Fibroblast of skin of back (primary cell): ENCODE measurements at regions not wholly inside any gene's neighbourhood (a gene's known extent, or its start where the extent isn't known, plus 50 kb on each side); places are given as distances from the start of the nearest gene placed in this dataset.

Experiments used
- DNase-seq: peaks from one replicate; pipeline ENCODE4 v3.0.0-alpha.2; 2013

DNA sequence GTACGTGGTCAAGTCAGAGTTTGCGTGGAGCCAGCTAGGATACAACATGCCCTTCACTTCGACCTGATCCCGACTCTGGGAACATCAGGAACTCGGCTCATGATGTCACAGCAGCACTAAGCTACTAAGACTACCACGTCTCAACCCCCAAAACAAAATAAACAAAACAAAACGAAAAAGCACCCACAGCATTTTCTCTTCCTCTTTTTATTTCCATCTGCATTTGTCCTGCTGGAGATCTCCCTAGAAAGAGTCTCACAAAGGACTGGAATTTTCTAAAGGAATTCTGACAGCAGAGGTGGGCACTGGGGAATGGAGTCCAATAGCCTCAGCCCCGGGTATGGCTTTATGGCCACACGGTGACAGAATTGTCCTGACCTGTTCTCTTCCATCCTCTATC, 196.6 kb downstream of the SALL1 start:
- no peak for DNase-seq

DNA sequence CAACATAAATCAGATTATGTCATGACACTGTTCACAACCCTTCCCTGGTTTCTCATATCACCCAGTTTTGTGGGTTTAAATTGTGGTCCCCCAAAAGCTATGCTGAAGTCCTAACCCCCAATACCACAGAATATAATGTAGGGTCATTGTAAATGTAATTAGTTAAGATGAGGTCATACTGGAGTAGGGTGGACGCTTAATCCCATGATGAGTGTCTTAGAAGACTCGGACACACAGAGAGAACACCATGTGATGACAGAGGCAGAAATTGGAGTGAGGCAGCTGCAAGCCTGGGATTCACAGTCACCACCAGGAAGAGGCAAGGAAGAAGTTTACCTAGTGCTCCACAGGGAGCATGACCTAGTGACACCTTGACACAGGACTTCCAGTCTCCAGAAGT, 197.8 kb downstream of the SALL1 start:
- DNase-seq: no peak

DNA sequence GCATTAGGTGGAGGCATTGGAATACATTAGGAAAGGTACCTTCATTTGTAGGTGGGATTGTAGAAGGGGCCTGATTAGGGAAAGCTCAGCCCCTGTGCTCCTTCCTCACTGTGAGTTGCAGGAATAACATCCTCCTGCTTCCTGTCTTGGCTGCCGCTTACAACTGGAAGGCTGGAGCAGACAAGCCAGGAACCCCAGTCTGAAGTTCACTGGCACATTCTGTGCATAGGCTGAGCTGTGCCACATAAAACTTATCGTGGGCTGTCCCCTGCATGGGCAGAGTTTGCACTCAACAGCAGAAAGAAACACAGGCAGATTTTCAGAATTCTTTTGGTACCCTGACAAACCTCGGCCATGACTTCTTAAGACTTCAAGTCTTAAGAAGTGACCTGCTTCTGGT, 200.1 kb downstream of the SALL1 start:
- no peak for DNase-seq

DNA sequence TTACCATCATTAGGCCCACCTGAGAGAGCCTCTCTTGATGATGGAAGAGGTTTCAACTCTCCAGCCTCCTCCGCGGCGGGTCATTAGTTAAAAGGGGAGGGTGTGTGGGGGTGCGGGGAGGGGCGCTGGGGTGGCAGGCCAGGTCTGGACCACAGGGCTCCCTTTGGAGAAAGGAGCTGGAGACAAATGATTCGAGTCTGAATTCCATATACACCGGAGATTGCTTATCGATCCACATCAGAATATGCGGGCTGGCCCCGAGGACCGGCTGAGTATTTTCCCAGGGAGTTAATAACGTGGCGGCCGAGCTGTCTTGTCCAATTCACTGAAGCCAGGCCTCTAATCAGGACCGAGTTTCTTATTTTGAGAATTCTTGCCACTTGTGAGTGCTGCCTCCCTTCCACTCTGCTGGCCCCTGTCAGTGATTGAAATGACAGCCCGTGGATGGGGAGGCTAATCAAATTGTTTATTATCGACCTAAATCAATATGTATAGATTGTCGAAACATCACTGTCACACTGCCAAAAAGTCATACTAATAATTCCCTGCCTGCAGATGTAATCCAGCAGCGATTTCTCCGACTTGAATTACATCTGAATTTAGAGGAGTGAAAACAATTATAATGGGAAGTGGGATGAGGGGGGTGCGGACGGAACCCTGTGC, 202.7 kb downstream of the SALL1 start:
- no peak for DNase-seq

DNA sequence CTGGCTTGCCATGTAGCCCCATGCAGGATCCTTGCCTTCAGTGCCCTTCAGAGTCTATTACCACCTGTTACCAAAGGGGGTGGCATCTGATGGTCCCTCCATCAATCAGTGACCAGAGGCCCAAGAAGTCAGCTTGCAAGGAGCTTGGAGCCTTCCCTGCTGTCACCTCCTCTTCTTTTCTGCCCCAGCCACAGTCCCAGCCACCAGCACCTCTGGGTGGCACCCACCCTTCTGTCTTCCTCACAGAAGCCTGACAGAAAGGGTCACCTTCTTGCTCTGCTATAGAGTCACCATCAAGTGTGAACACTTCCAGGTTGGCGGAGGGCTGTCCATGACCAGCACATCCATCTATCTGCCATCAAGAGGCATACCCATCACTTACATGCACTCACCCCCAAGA, 203.2 kb downstream of the SALL1 start:
- DNase-seq: no peak

DNA sequence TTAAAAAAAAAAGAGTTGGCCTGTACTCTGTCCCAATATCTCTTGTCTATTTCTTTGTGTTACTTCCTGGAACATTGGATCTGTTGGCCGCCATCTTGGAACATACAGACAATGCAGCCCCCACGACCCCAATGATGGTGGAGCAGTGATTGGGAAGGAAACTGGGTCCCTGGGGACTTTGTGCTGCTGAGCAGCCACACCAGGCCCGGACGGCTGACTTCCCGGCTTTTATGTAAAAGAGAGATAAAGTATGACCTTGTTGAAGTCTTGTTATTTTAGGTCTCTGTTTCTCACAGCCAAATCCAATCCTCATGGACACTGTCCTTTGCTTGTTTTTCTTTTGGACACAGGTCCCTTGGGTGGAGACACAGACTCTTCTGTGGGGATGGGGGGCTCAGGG, 204.5 kb downstream of the SALL1 start:
- DNase-seq: no peak

DNA sequence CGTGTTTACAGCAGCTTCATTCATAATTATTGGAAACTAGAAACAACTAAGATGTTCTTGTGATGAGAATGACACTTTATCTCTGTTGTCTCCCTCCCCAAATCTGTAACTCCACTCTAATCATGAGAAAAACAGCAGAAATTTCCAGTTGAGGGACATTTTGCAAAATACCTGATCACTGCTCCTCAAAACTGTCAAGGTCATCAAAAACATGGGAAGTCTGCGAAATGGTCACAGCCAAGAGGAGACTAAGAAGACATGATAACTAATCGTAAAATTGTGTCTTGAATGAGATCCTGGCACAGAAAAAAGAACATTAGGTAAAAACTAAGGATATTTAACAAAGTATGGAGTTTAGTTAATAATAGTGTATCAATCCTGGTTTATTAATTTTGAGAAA, 204.2 kb downstream of the CYLD start:
- DNase-seq: no peak

DNA sequence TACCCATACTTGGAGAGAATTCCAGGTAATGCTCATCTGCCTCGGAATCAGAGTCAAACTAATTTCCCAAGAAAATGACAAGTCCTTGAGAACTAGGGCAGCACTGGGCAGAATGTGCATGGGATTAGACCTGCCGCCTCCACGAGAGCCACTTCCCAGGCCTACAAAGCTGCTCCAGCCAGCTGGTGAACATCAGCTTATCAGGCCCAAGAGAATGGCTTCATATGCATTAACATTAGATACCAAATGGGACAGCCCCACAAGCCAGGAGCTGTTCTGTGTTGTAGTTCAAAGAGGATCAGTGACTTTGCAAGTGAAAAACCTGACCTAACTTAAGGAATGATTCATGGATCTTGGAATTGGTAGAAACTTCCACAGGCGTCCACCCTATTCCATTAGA, 203.3 kb downstream of the CYLD start:
- no peak for DNase-seq

DNA sequence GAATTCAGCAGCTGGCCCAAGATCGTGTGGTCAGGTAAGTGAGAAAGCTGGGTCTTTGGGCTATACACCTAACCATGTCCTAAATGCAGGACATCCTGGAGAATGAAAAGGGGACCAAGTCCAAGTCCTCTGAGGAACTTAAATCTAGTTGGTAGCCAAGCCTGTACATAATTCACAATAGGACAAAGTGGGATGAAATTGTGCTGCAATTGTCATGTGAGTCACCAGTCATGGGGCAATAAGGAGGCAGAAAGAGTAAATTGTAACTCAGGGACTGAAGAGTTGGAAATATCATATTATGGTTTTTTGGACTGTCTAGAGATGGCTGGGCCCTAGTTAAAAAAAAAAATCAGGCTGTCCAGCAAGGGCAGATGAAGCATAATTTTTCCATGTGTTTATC, 202.6 kb downstream of the CYLD start:
- no peak for DNase-seq

DNA sequence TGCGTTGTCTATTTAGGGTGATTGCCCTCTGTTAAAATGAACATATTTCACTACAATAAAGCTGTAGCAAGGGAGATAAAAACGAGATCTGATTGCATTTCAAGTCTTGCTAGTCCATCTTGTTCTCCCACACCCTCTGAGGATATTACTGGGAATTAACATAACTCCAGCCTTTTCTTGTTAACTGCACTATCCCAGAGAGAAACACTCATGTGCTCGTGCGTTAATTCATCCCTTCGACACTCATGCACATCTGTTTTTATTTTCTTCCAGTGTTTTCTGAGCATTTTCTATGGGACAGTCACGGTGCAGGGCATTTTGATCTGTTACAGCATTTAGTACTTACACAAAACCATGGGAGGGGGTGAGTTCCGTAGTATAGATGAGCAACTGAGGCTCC, 202.1 kb downstream of the CYLD start:
- DNase-seq: no peak

DNA sequence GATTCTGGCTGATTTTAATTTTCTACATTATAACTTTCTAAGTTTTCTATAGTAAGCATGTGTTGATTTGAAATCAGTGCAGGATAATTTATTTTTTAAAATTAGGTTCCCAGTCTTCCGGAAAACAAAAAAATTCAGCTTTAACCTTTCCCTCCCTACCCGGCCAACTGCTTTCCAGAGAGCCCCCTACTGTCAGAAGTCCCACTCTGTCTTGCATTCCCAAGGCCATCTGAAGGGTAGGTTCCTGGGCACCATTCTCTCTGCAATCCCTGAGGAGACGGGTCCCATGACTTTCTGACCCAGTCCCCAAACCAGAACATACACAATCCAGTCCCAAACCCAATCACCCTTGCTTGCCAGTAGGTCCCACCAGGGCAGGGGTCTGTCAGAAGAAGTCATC, 200.3 kb downstream of the CYLD start:
- DNase-seq: no peak

DNA sequence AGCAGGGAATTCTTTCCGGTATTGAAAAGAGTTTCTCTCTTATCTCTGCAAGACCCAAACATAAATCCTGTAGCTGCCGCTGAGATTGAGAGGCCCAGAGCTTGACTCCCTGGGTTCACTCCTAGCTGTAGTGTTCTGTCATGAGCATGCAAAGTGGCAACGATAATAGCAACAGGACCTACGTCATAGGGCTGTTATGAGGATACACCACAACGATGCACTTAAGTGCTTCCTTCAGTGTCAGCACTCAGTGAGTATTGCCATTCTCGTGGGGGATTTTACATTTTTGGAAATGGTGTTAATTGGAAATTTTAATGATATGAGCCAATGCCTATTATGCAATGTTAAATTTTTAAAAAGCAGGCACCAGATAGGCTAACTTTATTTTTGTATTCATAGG, 199.8 kb downstream of the CYLD start:
- DNase-seq: no peak

DNA sequence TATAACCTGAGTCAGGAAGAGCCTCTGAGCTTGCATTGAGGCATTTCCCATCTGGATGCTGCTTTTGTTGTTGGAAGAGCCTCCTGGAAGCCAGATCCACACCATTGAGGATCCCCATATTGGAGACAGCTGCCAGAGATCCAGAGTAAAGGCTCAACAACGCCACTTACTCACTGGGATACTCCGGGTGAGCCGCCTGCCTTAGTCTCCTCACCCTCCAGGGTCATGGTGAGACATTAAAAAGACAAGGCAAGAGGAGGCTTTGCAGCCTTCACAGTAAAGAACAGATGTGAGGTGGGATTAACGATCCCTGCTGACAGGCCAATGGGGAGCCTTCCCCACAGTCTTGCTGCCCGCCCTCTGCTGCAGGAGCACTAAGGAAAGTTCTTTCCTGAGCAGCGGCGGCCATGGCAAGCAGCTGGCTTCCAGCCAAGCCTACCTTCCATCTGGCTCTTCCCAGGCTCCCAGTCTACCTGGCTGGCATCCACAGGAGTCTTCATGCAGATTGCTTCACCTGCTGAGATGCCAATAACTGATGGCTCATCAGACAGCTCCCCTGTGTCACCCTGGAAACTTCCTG, 198.5 kb downstream of the CYLD start:
- DNase-seq: no peak

DNA sequence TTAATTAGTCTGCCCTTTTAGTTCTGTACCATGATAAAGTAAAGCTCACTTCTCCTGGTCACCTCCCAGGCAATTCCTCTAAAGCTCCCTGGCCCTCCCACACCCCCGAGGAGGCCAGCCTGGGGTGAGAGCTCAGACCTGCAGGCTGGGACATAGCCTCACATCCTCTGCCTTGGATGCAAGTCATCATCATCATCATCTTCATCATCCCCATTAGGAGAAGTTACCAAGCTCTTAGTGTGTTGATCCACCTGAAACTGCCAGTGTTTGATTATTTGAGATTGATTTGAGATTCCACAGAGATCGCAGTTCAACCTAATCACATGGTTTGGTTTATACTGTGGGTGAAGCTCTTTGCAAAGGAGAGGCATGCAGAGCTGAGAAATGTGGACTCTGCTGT, 197.5 kb downstream of the CYLD start:
- no peak for DNase-seq

DNA sequence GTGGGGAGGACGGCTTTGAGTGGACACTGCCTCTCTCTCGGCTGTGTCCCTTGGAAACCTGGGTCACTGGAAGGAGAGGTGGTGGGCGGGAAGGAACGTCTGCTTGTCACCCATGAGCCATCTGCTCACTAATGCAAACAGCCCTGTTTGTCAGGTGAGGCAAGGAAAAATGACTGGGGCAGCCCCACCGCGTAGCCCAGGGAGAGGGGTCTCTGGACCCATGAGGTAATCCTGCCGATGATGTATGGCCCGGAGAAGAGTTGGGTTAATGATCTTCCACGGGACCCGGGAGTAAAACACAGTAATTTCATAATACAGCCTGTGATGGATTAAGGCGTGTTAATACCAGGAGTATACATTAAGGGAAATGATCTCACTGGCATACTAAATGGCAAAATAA, 197.0 kb downstream of the CYLD start:
- DNase-seq: no peak

DNA sequence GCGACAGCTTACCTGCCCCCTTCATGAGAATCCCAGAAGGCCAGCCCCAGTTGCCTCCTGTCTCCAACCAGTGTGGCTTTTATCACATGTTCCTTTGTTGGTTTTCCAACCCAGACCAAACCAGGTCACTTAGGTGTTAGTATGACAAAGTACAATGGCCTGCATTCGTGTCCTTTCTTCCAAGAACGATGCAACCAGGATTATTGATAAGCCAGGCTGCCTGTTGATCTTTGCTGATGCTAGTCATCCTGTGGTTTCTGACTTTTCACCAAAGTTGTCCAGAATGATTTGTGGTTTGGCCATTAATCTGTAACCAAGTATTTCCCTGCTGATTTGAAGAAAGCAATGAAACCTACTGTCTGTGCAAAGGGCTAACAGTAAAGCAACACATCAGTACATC, 191.4 kb downstream of the CYLD start:
- DNase-seq: no peak

DNA sequence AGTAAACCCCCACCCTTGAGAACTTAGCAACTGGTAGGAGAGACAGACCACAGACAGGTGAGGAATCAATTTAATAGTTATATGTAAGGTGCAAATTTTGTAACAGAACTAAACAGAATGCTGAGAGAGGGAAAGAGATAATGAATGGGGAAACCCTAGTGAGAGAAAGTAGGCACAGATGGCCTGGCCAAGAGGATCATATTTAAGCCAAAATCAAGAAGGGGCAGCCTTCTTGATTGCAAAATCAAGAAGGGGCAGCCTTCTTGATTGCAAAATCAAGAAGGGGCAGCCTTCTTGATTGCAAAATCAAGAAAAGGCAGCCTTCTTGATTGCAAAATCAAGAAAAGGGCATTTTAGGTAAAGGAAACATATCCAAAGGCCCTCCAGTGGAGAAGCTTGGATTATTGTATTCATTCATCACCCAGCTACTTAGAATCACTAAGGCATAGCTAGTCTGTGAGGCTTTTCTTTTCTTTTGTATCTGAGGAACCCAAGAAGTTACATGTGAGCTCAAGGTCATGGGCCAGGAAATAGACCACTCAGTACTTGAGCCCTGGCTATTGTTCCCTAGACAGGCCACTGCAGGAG, 190.6 kb downstream of the CYLD start:
- no peak for DNase-seq

DNA sequence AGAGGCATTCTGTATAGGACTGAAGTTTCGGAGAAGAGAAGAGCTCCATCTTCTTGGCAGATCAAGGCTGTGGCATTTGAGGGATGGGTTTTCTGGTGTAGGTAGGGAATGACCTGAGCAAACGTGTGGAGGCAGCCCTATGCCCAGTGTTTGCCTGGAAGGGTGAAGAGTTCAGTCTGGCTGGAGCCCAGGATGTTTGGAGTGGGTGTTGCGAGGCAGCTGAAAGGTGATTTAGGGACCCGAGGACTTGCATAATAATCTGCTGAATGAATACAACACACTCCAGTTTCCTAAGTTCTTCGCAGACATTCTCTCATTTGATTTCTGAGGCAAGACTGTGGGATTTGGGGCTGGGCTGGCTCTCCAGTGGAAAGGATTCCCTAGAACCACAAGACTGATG, 186.2 kb downstream of the CYLD start:
- DNase-seq: no peak

DNA sequence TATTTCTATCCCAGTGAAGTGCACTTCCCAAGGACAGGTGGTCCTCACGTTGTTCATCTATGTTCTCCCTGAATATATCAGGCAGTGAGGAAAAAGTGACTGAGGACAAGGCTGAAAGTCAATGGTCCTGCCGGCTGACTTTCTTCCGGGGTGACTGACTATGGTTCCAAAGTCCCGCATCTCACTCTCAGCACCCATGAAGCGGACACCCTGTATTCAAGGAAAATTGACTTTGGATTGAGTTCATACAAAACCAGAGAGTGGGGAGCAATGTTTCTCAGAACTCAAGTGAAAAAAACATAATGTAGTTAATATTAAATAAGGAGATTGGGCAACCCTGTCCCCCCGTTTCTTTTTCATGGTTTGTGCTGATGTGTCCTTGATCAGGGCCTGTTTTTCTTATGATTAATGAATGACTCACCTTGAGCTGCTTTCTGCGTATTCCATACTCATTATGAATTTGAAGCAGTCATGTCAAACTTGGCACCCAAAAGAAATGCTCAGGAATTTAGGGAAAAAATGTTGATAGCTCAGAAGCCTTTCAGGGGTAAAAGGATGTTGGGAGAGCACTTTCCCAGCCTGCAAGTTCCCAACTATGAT, 184.0 kb downstream of the CYLD start:
- peak; percentile 32 for DNase-seq

DNA sequence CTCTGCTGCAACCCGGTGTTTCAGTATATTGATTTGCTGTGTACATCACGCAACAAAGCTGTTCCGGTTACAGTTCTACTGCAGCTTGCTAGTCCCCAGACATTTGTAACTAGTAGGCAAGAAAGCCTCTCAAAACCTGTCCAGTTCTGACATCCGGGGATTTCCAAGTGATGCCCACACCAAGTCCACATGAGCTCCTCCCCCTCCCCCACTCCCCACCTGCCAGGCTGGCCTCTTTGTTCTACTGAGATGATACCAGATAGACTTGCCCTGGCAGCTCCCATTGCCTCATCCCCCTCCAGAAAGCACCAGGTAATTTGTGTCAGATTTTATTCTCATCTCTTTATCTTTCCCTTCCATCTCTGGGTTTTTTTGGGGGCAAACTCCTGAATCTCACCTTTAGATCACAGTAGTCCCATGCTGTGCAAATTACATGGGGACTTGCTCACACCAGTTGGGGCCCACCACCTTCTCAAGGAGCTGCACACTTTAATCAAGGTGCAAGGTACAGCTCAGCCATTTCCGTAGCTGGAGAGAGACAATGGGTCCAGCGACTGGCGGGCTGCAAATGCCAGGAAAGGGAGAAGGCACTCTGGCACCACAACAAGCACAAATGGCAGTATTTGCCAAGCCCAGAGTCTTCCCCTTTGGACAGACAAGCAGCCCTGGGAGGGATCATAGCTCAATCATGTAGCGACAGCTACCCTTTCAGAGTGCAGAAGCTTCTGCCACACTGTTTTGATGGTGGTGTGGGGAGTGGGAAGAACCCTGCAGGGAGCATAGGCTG, 183.1 kb downstream of the CYLD start:
- DNase-seq: no peak

DNA sequence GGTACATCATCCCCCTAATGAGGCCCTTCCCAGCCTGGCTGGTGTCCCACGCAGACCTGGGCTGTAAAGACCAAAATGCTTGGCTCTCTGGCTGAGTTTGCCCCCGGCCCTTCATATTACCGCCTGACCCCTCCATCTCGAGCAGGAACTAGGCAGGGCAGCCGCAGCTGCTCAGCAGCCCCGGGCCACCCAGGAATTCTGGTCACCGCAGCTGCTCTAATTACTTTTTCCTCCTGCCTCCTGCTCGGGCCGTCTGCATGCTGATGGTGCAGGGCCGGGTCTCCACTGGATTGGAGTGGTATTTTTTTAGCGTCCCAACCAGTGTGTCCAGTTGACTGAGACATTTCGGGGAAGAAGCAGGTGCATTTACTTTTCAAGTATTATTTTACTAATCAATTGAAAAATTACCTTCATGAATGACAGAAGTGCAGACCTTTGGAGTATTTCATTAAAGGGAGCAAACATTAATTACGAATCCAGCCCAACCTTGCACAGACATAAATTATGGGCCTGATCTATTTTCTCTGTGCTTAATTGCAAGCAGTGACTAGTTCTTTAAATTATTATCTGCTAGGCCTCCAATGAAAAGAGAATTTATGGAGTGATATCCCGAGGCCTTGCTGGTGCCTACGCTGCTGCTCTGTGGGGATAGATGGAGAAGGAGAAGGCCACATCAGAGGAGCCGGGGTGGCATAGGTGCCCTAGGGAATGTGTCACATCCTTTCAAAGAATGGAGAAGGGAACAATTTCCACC, 176.2 kb downstream of the CYLD start:
- no peak for DNase-seq

DNA sequence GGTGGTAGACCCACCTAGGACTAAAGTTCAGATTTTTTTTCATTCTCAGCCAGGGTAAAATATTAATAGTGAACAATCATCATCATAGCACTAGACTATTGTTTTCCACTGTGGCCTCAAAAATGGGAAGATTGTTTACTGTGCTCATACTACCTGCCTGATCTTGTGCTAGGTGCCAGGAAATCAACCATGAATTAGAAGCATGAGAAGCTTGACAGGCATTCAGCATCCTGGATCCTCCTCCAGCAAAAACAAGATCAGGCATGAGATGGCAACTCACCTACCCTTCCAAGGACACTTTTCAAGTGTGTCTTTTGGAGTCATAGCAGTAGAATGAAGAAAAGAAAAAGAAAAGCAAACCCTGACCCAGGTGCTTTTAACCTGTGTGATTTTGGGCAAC, 174.2 kb downstream of the CYLD start:
- DNase-seq: no peak

DNA sequence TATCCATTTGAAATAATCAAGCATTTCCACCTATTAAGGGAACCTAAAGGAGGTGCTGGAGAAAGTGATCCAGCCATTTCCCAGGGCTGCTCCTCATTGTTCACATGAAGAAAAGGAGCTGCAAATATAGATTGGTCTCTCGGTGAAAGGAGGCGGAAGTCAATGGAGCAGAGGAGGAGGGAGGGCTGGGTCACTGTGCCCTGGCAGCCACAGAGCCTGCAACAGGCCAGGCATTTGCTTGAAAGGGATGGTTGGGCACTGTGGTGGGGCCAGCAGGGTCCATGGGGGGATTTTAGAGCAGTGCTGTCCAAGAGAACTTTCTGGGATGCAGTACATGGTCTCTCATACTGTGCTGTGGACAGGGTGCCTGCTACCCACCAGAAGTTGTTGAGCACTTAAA, 173.2 kb downstream of the CYLD start:
- no peak for DNase-seq
